ENCODE measurements at regions not wholly inside any gene's neighbourhood (a gene's known extent, or its start where the extent isn't known, plus 50 kb on each side); places are given as distances from the start of the nearest gene placed in this dataset.

- peak; percentile 18 for DNase-seq (ENCODE audit: low spot score)
These were observed 322.0 kb downstream of the RND3 start for GRCh38 chr2:150165442-150165841.

- DNase-seq (ENCODE audit: low spot score), result no peak
These were observed 325.1 kb downstream of the RND3 start for GRCh38 chr2:150162241-150162942.

- no peak for DNase-seq (ENCODE audit: low spot score)
These were observed 327.4 kb downstream of the RND3 start for GRCh38 chr2:150160058-150160457.

DNA sequence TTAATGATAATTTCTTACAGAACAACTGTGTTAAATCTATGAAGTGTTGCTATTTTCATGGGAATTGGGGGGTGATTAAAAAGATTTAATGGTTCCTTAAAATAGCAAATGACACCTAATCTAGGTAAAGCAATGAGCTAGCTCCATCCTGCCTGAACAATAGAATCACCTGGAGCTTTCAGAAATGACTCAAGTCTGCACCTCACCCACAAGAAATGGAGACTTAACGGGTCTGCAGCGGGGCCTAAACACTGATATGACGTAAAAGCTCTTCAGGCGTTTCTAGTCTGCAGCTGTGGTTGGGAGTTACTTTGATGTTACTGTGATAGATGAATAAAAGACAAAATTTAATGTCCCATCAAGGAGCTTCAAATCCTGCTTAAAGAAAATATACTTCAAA is 328.2 kb downstream of the RND3 start:
- no peak for DNase-seq (ENCODE audit: low spot score)

DNA sequence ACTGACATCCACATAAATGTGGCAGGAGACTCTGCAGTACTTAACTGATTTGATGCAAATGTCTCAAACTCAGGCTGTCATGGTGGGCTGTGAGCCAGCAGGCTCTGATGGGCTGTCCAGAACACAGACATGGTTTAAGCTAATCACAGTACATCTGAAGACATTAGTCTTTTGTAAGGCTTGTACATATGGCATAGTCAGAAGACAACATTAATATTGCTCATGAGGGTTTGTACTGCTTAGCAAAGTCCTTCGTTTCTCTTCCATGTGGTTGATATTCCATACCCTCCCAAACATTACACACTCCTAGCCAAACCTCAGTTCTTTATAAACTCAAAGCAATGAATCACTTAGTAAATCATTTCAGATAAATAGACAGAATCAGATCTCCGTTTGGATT is 330.6 kb downstream of the RND3 start:
- DNase-seq (ENCODE audit: low spot score), result no peak

DNA sequence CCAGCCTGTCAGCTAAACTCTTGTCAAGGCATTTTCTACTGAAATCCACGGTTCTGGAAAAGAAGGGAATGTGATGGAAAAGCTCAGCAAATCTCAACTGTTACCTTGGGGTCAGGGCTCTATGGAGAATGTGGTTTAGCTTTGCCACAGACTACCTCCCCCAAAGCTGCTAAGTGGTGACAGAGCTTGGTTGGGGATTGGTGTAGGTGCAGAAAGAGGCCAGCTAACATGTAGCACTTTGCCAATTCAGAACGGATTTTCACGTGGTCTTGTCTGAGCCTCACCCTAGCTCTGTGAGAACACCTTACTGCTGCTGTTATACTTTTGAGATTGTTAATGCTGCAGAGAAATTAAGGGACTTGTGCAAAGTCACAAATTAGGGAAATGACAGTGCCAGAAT is 331.1 kb downstream of the RND3 start:
- no peak for DNase-seq (ENCODE audit: low spot score)

DNA sequence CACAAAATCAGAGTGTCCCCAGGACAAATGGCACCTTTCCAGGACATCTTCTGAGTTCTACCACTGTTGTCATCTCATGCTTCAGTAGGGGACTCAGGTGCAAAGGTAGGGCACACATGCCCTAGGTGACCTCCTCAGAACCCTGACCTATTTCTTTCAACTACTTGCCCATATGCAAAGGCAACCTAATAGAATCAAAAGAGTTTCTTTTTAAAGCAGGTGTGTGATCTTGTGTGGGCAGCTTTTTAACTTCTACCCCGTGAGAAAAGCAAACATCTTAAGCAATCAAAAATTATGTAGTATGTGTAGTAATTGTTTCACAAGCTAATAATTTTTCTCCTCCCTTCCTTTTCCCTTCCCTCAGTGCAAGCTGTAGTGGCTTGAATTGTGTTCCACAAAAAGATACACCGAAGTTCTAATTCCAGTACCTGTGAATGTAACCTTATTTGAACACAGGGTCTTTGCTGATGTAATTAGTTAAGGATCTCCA is 333.1 kb downstream of the RND3 start:
- DNase-seq (ENCODE audit: low spot score), result no peak

GRCh38 chr2:150153646-150154307 is 333.7 kb downstream of the RND3 start:
- no peak for DNase-seq (ENCODE audit: low spot score)

DNA sequence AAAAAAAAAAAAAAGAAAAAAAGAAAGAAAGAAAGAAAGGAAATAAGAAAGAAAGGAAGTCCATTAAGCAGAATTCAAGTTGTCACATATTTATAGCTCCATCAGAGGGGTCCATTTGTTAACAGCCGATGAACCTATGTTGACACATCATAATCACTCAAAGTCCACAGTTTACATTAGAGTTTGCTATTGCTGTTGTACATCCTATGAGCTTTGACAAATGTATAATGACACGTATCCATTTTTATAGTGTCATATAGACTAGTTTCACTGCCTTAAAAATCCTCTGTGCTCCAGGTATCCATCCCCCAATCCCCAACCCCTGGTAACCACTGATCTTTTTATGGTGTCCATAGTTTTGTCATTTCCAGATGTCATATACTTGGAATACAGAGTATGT is 335.2 kb downstream of the RND3 start:
- DNase-seq (ENCODE audit: low spot score), result no peak

DNA sequence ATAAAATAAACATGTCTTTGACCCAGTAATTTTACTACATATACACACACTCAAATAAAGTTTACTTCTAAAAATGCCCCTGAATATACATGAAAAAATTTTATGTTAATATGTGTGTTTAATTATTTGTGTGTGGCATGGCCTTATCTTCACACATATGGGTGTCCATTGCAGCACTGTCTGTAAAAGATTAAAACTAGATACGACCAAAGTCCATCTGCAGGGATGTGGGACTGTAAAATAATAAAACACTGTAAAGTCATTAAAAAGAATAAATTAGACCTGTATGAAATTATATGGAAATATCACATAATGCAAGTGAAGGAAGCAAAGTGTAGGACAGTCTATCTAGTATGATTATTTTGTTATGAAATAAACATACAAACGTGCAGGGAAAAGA is 337.3 kb downstream of the RND3 start:
- DNase-seq (ENCODE audit: low spot score), result no peak

- no peak for DNase-seq (ENCODE audit: low spot score)
These were observed 339.4 kb downstream of the RND3 start for GRCh38 chr2:150147889-150148683.

- no peak for DNase-seq (ENCODE audit: low spot score)
These were observed 340.6 kb downstream of the RND3 start for GRCh38 chr2:150146879-150147278.

DNA sequence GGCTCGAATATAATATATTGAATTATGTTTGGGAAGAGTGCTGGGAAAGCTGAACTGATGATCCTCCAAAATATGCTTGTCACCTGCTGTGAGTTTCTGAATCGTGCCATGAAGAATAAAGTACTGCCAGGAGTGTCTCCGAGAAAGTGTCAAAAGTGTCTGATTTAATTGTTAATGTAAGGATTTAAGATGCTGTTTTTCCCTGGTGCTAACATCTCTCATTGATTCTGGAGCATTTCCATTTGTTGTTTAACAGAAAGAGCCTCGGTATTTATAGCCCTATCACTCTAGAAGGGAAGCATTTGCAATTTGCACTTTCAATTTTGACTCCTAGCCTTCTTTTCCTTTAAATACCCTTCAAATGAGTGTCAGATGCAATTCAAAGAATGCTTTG is 342.2 kb downstream of the RND3 start:
- no peak for DNase-seq (ENCODE audit: low spot score)

- DNase-seq (ENCODE audit: low spot score), result no peak
These were observed 342.7 kb downstream of the RND3 start for GRCh38 chr2:150144546-150145298.

- DNase-seq (ENCODE audit: low spot score), result no peak
These were observed 344.4 kb downstream of the RND3 start for GRCh38 chr2:150143087-150143536.

DNA sequence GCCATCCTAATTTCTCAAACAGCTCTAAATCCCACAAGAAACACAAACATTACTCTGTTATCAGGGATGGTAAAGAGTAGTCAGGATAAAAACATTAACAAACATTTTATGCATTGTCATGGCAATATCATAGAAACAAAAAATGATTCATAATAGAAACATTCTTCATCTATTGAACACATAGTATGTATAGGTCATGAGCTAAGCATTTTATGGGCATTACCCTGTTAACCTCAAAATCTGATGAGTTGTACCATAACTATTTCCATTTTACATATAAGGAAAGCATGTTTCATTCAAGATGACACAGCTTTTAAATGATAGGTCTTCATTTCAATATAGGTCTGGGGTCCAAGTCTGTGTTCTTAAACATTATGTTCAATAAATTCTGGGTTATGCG is 344.9 kb downstream of the RND3 start:
- no peak for DNase-seq (ENCODE audit: low spot score)

GRCh38 chr2:150141226-150142001 is 346.1 kb downstream of the RND3 start:
- DNase-seq (ENCODE audit: low spot score), result no peak

DNA sequence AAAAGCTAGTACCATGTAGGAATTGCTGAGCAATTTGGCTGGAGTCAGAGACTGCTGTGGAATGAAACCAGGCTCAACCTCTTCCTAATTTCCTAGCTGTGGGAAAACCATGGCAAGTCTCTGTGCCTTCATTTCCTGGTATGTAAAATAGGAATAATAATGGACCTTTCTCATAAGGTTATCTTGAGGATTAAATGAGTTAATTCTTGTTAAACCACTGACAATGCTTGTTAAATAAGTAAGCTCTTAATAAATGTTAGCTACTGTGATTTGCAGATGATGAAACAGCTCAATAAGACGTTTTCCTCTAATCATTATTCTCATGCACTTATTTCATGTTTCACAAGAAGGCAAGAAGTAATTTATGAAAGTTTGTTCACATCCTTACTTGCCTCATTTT is 346.7 kb downstream of the RND3 start:
- no peak for DNase-seq (ENCODE audit: low spot score)

GRCh38 chr2:150138587-150138986 is 348.9 kb downstream of the RND3 start:
- DNase-seq (ENCODE audit: low spot score), result no peak

- no peak for DNase-seq (ENCODE audit: low spot score)
These were observed 350.0 kb downstream of the RND3 start for GRCh38 chr2:150137338-150138069.

DNA sequence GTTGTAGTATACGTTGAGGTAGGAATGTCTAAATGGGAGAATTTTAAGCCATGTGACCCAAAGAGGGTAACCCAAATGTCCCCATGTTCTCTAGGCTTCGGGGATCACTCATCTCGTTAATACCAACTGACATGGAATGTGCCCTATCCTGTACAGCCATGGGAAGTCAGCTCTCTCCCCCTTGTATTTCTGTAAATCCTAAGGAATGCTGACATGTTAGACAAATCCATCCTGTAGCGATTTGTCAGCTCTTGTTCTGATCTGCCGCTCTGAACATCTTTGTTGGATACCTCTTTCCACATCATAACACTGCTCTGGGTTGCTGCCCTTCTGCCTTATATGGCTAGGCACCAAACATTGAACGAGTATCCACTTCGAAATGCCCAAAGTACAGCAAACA is 350.6 kb downstream of the RND3 start:
- no peak for DNase-seq (ENCODE audit: low spot score)
